Lower lobe of right lung (tissue), 2 donors: ENCODE measurements at regions not wholly inside any gene's neighbourhood (a gene's known extent, or its start where the extent isn't known, plus 50 kb on each side); places are given as distances from the start of the nearest gene placed in this dataset.

Experiments
- ATAC-seq, 2 donors: fragments of 200-7000 bp; cut with Tn5 transposase; one replicate each; pipeline ENCODE4 v1.9.1; 2020 to 2022; ENCODE audit warnings: mild to moderate bottlenecking in 2 of 2, moderate library complexity in 2 of 2
- DNase-seq: peaks from one replicate; pipeline ENCODE4 v3.0.0-alpha.2; 2020
- H3K27ac ChIP-seq: fragments of 200-600 bp; one replicate; pipeline ENCODE4 v1.8.0; 2022
- H3K27me3 ChIP-seq: fragments of 200-600 bp; one replicate; pipeline ENCODE4 v1.8.0; 2022; ENCODE audit warnings: low read depth
- H3K36me3 ChIP-seq: fragments of 200-600 bp; one replicate; pipeline ENCODE4 v1.8.0; 2022; ENCODE audit warnings: mild to moderate bottlenecking
- H3K4me1 ChIP-seq: fragments of 200-600 bp; one replicate; pipeline ENCODE4 v1.8.0; 2022
- H3K4me3 ChIP-seq: fragments of 200-600 bp; one replicate; pipeline ENCODE4 v1.8.0; 2022; ENCODE audit warnings: mild to moderate bottlenecking
- H3K9me3 ChIP-seq: fragments of 200-600 bp; one replicate; pipeline ENCODE4 v1.8.0; 2022
- CTCF ChIP-seq: fragments of 200-600 bp; IDR thresholded peaks from one replicate; pipeline ENCODE4 v1.8.0; 2022; ENCODE audit warnings: antibody characterized with exemption, mild to moderate bottlenecking
- intact Hi-C: fragments of 100-400 bp; cut with DNase I; formaldehyde crosslinking; loops from one replicate; pipeline ENCODE4 v1.11.0; 2022
- donor health status: DM: no; HTN: yes; CAD: no; lungs with severe emphysema.

- H3K4me1 ChIP-seq, result no peaks in the 10 kb centered on the region
- intact Hi-C loops, result no loop called here
- H3K36me3 ChIP-seq, result no peaks in the 10 kb centered on the region
- ATAC-seq, result no peak
- no peak overlapping the region for H3K27ac ChIP-seq
- TF ChIP-seq CTCF, result no peak
- no peaks in the 10 kb centered on the region for H3K27me3 ChIP-seq
- H3K9me3 ChIP-seq, result no peaks in the 10 kb centered on the region
- no peak for DNase-seq
- no peak overlapping the region for H3K4me3 ChIP-seq
These were observed 557.9 kb upstream of the ANO5 start for GRCh38 chr11:21634956-21635355.

- no peak overlapping the region for H3K4me3 ChIP-seq
- no peak overlapping the region for H3K27ac ChIP-seq
- H3K9me3 ChIP-seq, result no peaks in the 10 kb centered on the region
- H3K27me3 ChIP-seq, result no peaks in the 10 kb centered on the region
- ATAC-seq (no peak), DNase-seq (no peak)
- H3K36me3 ChIP-seq, result no peaks in the 10 kb centered on the region
- intact Hi-C loops, result no loop called here
- H3K4me1 ChIP-seq, result no peaks in the 10 kb centered on the region
- no peak for TF ChIP-seq CTCF
These were observed 557.3 kb upstream of the ANO5 start for GRCh38 chr11:21635394-21636145.

- TF ChIP-seq CTCF, result no peak
- intact Hi-C loops, result no loop called here
These were observed 556.3 kb upstream of the ANO5 start for GRCh38 chr11:21636561-21636960.

GRCh38 chr11:21640491-21640890, 552.4 kb upstream of the ANO5 start:
- no peak for TF ChIP-seq CTCF
- no peak for DNase-seq
- Histone ChIP-seq H3K4me3 (no peak overlapping the region), H3K9me3 (no peaks in the 10 kb centered on the region), H3K36me3 (no peaks in the 10 kb centered on the region), H3K27ac (no peak overlapping the region), H3K27me3 (no peaks in the 10 kb centered on the region), H3K4me1 (no peaks in the 10 kb centered on the region)
- intact Hi-C loops, result no loop called here
- ATAC-seq, result no peak

More at GRCh38 chr11:21636561-21636960, 556.3 kb upstream of the ANO5 start:
- no peak for ATAC-seq
- Histone ChIP-seq H3K27ac (no peak overlapping the region), H3K4me3 (no peak overlapping the region), H3K4me1 (no peaks in the 10 kb centered on the region), H3K27me3 (no peaks in the 10 kb centered on the region), H3K9me3 (no peaks in the 10 kb centered on the region), H3K36me3 (no peaks in the 10 kb centered on the region)
- DNase-seq, result no peak

GRCh38 chr11:21641869-21642268, 551.0 kb upstream of the ANO5 start:
- no peak overlapping the region for H3K27ac ChIP-seq
- no peaks in the 10 kb centered on the region for H3K4me1 ChIP-seq
- ATAC-seq (no peak), DNase-seq (no peak)
- intact Hi-C loops, result no loop called here
- no peaks in the 10 kb centered on the region for H3K9me3 ChIP-seq
- H3K27me3 ChIP-seq, result no peaks in the 10 kb centered on the region
- H3K36me3 ChIP-seq, result no peaks in the 10 kb centered on the region
- H3K4me3 ChIP-seq, result no peak overlapping the region
- TF ChIP-seq CTCF, result no peak
